PC-9 (cell line): ENCODE measurements at regions not wholly inside any gene's neighbourhood (a gene's known extent, or its start where the extent isn't known, plus 50 kb on each side); places are given as distances from the start of the nearest gene placed in this dataset.

Source experiments
- CTCF ChIP-seq: fragments of 200-600 bp; sonication (generic); conservative IDR thresholded peaks from 2 replicates; pipeline ENCODE4 v1.6.1; 2017; ENCODE audit warnings: mixed run types, antibody characterized with exemption, mild to moderate bottlenecking, moderate library complexity
- EZH2 ChIP-seq: fragments of 200-600 bp; sonication (generic); IDR thresholded peaks from 2 replicates; pipeline ENCODE4 v1.8.0; 2017; ENCODE audit warnings: antibody characterized with exemption, low read depth

- TF ChIP-seq CTCF (no peak), EZH2 (no peak)
These were observed 106.0 kb downstream of the ENC1 start for GRCh38 chr5:74534397-74535129.
